Esophagus muscularis mucosa (tissue), 4 donors: ENCODE measurements at regions not wholly inside any gene's neighbourhood (a gene's known extent, or its start where the extent isn't known, plus 50 kb on each side); places are given as distances from the start of the nearest gene placed in this dataset.

Source experiments
- EP300 ChIP-seq: sonication (generic); formaldehyde crosslinking; IDR thresholded peaks from one replicate; pipeline ENCODE4 v1.6.1; 2017; ENCODE audit warnings: antibody characterized with exemption
- POLR2A ChIP-seq: fragments of 450-650 bp; IDR thresholded peaks from one replicate; pipeline ENCODE4 v1.6.1; 2017; ENCODE audit warnings: antibody characterized with exemption, moderate library complexity, mild to moderate bottlenecking, low read depth
- POLR2AphosphoS5 ChIP-seq, 2 donors: sonication (generic); formaldehyde crosslinking; IDR thresholded peaks; one replicate each; pipeline ENCODE4 v1.6.1; 2017; ENCODE audit warnings: antibody characterized with exemption in 2 of 2
- TF ChIP-seq, protein P1 (sequence below), 3 experiments: fragments of 200-600 bp in 2 of 3; fragments of 450-650 bp in 1 of 3; sonication (generic) in 2 of 3; IDR thresholded peaks; one replicate each; pipeline ENCODE4 v1.5.1; 2017 to 2019; ENCODE audit warnings: antibody characterized with exemption in 3 of 3, mild to moderate bottlenecking in 2 of 3, moderate library complexity in 1 of 3

DNA sequence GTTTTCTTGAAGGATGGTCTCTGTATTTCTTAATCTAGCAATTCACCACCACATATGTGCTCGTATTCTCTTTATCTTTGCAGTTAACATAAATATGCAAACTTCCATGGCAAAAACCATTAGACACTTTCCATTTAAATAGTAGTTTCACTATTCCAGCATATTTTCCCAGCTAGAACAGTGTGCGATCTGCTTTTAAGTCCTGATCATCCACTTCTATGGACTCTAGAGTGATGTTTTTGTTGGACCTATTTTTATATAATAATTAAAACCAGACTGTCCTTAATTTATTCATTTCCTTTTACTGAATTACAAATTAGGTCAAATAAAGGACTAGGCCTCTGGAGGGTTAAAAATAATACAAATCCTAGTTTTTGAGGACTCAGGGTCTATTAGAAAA, 418.4 kb upstream of the TRIB2 start:
- TF ChIP-seq, protein P1, sequence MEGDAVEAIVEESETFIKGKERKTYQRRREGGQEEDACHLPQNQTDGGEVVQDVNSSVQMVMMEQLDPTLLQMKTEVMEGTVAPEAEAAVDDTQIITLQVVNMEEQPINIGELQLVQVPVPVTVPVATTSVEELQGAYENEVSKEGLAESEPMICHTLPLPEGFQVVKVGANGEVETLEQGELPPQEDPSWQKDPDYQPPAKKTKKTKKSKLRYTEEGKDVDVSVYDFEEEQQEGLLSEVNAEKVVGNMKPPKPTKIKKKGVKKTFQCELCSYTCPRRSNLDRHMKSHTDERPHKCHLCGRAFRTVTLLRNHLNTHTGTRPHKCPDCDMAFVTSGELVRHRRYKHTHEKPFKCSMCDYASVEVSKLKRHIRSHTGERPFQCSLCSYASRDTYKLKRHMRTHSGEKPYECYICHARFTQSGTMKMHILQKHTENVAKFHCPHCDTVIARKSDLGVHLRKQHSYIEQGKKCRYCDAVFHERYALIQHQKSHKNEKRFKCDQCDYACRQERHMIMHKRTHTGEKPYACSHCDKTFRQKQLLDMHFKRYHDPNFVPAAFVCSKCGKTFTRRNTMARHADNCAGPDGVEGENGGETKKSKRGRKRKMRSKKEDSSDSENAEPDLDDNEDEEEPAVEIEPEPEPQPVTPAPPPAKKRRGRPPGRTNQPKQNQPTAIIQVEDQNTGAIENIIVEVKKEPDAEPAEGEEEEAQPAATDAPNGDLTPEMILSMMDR (IDR thresholded peaks at IDR 0.05), result no peak
- TF ChIP-seq POLR2AphosphoS5 (IDR thresholded peaks at IDR 0.05) (no peak), POLR2A (no peak), EP300 (no peak)
